Ammon's horn (tissue), 1 donor: ENCODE measurements at regions not wholly inside any gene's neighbourhood (a gene's known extent, or its start where the extent isn't known, plus 50 kb on each side); places are given as distances from the start of the nearest gene placed in this dataset.
"Not testable (repeated sequence)": the region's sequence is repeated elsewhere in the genome, so short reads cannot be mapped to it uniquely, and the experiment has no call there.

Source experiments
- DNase-seq: peaks from one replicate; pipeline ENCODE4 v3.0.0-alpha.2; 2016; ENCODE audit warnings: low spot score

- no peak for DNase-seq
These were observed 1384.3 kb upstream of the PCDH20 start for GRCh38 chr13:62799931-62800436.

GRCh38 chr13:62799038-62799535 lies 1383.4 kb upstream of the PCDH20 start:
- DNase-seq, result no peak

- no peak for DNase-seq
These were observed 1378.2 kb upstream of the PCDH20 start for GRCh38 chr13:62793850-62794249.

GRCh38 chr13:62781866-62782265 lies 1366.2 kb upstream of the PCDH20 start:
- no peak for DNase-seq

GRCh38 chr13:62779161-62779560 lies 1363.5 kb upstream of the PCDH20 start:
- DNase-seq, result no peak

GRCh38 chr13:62767473-62767872 lies 1351.8 kb upstream of the PCDH20 start:
- no peak for DNase-seq

GRCh38 chr13:62760724-62761123 lies 1345.1 kb upstream of the PCDH20 start:
- DNase-seq, result no peak

- DNase-seq, result no peak
These were observed 1332.0 kb upstream of the PCDH20 start for GRCh38 chr13:62747629-62748028.

- DNase-seq, result no peak
These were observed 1331.5 kb upstream of the PCDH20 start for GRCh38 chr13:62747152-62747551.

GRCh38 chr13:62729746-62730145 lies 1314.1 kb upstream of the PCDH20 start:
- DNase-seq, result not testable (repeated sequence)

GRCh38 chr13:62721893-62722292 lies 1306.2 kb upstream of the PCDH20 start:
- no peak for DNase-seq

- not testable (repeated sequence) for DNase-seq
These were observed 1296.3 kb upstream of the PCDH20 start for GRCh38 chr13:62711948-62712347.

- no peak for DNase-seq
These were observed 1295.1 kb upstream of the PCDH20 start for GRCh38 chr13:62710787-62711186.

- DNase-seq, result no peak
These were observed 1290.4 kb upstream of the PCDH20 start for GRCh38 chr13:62706048-62706447.

GRCh38 chr13:62704875-62705274 lies 1289.2 kb upstream of the PCDH20 start:
- no peak for DNase-seq

GRCh38 chr13:62702502-62702901 lies 1286.9 kb upstream of the PCDH20 start:
- no peak for DNase-seq

GRCh38 chr13:62697701-62698100 lies 1282.1 kb upstream of the PCDH20 start:
- no peak for DNase-seq

GRCh38 chr13:62696490-62696889 lies 1280.8 kb upstream of the PCDH20 start:
- no peak for DNase-seq

GRCh38 chr13:62687732-62688131 lies 1272.1 kb upstream of the PCDH20 start:
- no peak for DNase-seq

- no peak for DNase-seq
These were observed 1268.7 kb upstream of the PCDH20 start for GRCh38 chr13:62684359-62684758.

- no peak for DNase-seq
These were observed 1267.1 kb upstream of the PCDH20 start for GRCh38 chr13:62682788-62683187.

GRCh38 chr13:62678039-62678438 lies 1262.4 kb upstream of the PCDH20 start:
- DNase-seq, result no peak

- DNase-seq, result no peak
These were observed 1248.1 kb upstream of the PCDH20 start for GRCh38 chr13:62663767-62664166.

- DNase-seq, result no peak
These were observed 1243.7 kb upstream of the PCDH20 start for GRCh38 chr13:62659365-62659764.

- DNase-seq, result no peak
These were observed 1237.7 kb upstream of the PCDH20 start for GRCh38 chr13:62653371-62653770.
